PC-9 (cell line): ENCODE measurements at regions not wholly inside any gene's neighbourhood (a gene's known extent, or its start where the extent isn't known, plus 50 kb on each side); places are given as distances from the start of the nearest gene placed in this dataset.

Experiments used
- EZH2 ChIP-seq: fragments of 200-600 bp; sonication (generic); IDR thresholded peaks from 2 replicates; pipeline ENCODE4 v1.8.0; 2017; ENCODE audit warnings: antibody characterized with exemption, low read depth
- TF ChIP-seq, protein P1 (sequence below): fragments of 200-600 bp; sonication (generic); conservative IDR thresholded peaks from 2 replicates; pipeline ENCODE4 v1.6.1; 2017; ENCODE audit warnings: mixed run types, antibody characterized with exemption, mild to moderate bottlenecking, moderate library complexity

- no peak for TF ChIP-seq EZH2
- TF ChIP-seq, protein P1, sequence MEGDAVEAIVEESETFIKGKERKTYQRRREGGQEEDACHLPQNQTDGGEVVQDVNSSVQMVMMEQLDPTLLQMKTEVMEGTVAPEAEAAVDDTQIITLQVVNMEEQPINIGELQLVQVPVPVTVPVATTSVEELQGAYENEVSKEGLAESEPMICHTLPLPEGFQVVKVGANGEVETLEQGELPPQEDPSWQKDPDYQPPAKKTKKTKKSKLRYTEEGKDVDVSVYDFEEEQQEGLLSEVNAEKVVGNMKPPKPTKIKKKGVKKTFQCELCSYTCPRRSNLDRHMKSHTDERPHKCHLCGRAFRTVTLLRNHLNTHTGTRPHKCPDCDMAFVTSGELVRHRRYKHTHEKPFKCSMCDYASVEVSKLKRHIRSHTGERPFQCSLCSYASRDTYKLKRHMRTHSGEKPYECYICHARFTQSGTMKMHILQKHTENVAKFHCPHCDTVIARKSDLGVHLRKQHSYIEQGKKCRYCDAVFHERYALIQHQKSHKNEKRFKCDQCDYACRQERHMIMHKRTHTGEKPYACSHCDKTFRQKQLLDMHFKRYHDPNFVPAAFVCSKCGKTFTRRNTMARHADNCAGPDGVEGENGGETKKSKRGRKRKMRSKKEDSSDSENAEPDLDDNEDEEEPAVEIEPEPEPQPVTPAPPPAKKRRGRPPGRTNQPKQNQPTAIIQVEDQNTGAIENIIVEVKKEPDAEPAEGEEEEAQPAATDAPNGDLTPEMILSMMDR: no peak
Observed at GRCh38 chr2:225788571-225789094, 389.1 kb downstream of the NYAP2 start.
